Upper lobe of left lung (tissue), 4 donors: ENCODE measurements at regions not wholly inside any gene's neighbourhood (a gene's known extent, or its start where the extent isn't known, plus 50 kb on each side); places are given as distances from the start of the nearest gene placed in this dataset.

ENCODE experiments used
- EP300 ChIP-seq, 4 donors: sonication (generic); formaldehyde crosslinking; IDR thresholded peaks; one replicate each; pipeline ENCODE4 v1.5.1; 2017; ENCODE audit warnings: antibody characterized with exemption in 4 of 4, control low read depth in 2 of 4
- POLR2A ChIP-seq, 4 donors: fragments of 450-650 bp; IDR thresholded peaks; one replicate each; pipeline ENCODE4 v1.5.1; 2016 to 2017; ENCODE audit warnings: antibody characterized with exemption in 4 of 4, mild to moderate bottlenecking in 2 of 4
- POLR2AphosphoS5 ChIP-seq, 2 donors: sonication (generic); formaldehyde crosslinking; IDR thresholded peaks; one replicate each; pipeline ENCODE4 v1.5.1; 2017; ENCODE audit warnings: antibody characterized with exemption in 2 of 2
- TF ChIP-seq, protein P1 (sequence below), 6 experiments: fragments of 450-650 bp in 4 of 6; fragments of 200-600 bp in 2 of 6; sonication (generic) in 2 of 6; IDR thresholded peaks; one replicate each; pipeline ENCODE4 v1.5.1; 2016 to 2019; ENCODE audit warnings: antibody characterized with exemption in 6 of 6

DNA sequence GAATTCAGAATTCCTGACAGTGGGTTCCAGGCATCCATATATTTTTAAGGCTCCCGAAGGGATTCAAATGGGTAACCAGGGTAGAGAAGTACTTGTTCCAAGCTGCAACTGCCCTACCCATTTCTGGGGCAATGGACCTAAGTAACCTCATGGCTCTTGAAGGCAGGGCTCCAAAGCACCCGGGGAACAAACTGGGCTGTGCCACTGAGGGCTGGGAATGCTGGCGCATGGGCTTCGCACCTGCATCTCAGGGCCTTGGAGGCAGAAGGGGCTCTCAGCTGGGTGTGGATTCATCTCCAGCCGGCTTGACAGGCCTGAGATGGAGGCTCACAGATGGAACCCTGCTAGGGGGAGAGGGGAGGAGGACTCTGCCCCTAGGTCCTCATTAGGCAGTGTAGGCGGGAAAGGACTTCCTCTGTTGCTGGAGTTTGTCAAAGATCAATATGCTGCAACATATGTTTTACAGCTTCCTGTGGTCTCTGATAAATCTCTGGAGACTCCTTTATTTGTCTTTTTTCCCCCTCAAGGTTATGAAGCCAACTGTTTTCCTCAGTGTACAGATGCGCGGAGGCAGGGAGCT lies 232.3 kb upstream of the NLRP1 start:
- TF ChIP-seq POLR2A (IDR thresholded peaks at IDR 0.05) (no peak), EP300 (IDR thresholded peaks at IDR 0.05) (no peak), POLR2AphosphoS5 (IDR thresholded peaks at IDR 0.05) (no peak)
- TF ChIP-seq, protein P1, sequence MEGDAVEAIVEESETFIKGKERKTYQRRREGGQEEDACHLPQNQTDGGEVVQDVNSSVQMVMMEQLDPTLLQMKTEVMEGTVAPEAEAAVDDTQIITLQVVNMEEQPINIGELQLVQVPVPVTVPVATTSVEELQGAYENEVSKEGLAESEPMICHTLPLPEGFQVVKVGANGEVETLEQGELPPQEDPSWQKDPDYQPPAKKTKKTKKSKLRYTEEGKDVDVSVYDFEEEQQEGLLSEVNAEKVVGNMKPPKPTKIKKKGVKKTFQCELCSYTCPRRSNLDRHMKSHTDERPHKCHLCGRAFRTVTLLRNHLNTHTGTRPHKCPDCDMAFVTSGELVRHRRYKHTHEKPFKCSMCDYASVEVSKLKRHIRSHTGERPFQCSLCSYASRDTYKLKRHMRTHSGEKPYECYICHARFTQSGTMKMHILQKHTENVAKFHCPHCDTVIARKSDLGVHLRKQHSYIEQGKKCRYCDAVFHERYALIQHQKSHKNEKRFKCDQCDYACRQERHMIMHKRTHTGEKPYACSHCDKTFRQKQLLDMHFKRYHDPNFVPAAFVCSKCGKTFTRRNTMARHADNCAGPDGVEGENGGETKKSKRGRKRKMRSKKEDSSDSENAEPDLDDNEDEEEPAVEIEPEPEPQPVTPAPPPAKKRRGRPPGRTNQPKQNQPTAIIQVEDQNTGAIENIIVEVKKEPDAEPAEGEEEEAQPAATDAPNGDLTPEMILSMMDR (IDR thresholded peaks at IDR 0.05), result no peak
